Astrocyte of the cerebellum (primary cell): ENCODE measurements at regions not wholly inside any gene's neighbourhood (a gene's known extent, or its start where the extent isn't known, plus 50 kb on each side); places are given as distances from the start of the nearest gene placed in this dataset.

ENCODE experiments used
- DNase-seq: peaks from one replicate; pipeline ENCODE4 v3.0.0-alpha.2; 2011; ENCODE audit warnings: low read depth
- H3K4me3 ChIP-seq: 2 replicates; pipeline ENCODE4 v1.5.1; 2011; ENCODE audit warnings: mild to moderate bottlenecking, low read depth, low read length, moderate library complexity
- CTCF ChIP-seq: IDR thresholded peaks from 2 replicates; pipeline ENCODE4 v1.5.1; 2012; ENCODE audit warnings: low read length, low read depth, moderate library complexity, mild to moderate bottlenecking; ENCODE audit errors: missing control alignments
- in situ Hi-C: cut with HindIII; loops from 2 replicates; pipeline ENCODE4 v1.10.0; 2017; ENCODE audit warnings: low sequenced_read_pairs

GRCh38 chr2:180735799-180736198 is 244.6 kb upstream of the UBE2E3 start:
- in situ Hi-C loops: no loop called here
- H3K4me3 ChIP-seq: no peak overlapping the region
- DNase-seq: no peak
- no peak for TF ChIP-seq CTCF

GRCh38 chr2:180734382-180734781 is 246.0 kb upstream of the UBE2E3 start:
- DNase-seq: no peak
- H3K4me3 ChIP-seq: no peak overlapping the region
- TF ChIP-seq CTCF: no peak
- in situ Hi-C loops: no loop called here

GRCh38 chr2:180733330-180733729 is 247.1 kb upstream of the UBE2E3 start:
- DNase-seq: no peak
- H3K4me3 ChIP-seq: no peak overlapping the region
- in situ Hi-C loops: no loop called here
- TF ChIP-seq CTCF: no peak

- in situ Hi-C loops: no loop called here
- DNase-seq: no peak
- H3K4me3 ChIP-seq: no peak overlapping the region
- TF ChIP-seq CTCF: no peak
These were observed 248.1 kb upstream of the UBE2E3 start for GRCh38 chr2:180732337-180732736.

- in situ Hi-C loops: no loop called here
- no peak for TF ChIP-seq CTCF
- DNase-seq: no peak
- no peak overlapping the region for H3K4me3 ChIP-seq
These were observed 249.4 kb upstream of the UBE2E3 start for GRCh38 chr2:180730976-180731375.

- no peak for TF ChIP-seq CTCF
- DNase-seq: peak; percentile 88
- in situ Hi-C loops: no loop called here
- no peak overlapping the region for H3K4me3 ChIP-seq
These were observed 251.4 kb upstream of the UBE2E3 start for GRCh38 chr2:180728928-180729559.
